GM10266 (cell line): ENCODE measurements at regions not wholly inside any gene's neighbourhood (a gene's known extent, or its start where the extent isn't known, plus 50 kb on each side); places are given as distances from the start of the nearest gene placed in this dataset.

Source experiments
- DNase-seq: peaks from one replicate; pipeline ENCODE4 v3.0.0; 2012; ENCODE audit errors: extremely low spot score
- CTCF ChIP-seq: IDR thresholded peaks from 2 replicates; pipeline ENCODE4 v1.5.1; 2012; ENCODE audit warnings: mild to moderate bottlenecking, low read depth; ENCODE audit not compliant: control insufficient read depth, insufficient read depth; ENCODE audit errors: missing control alignments

GRCh38 chr20:52806918-52807317 lies 165.2 kb upstream of the TSHZ2 start:
- DNase-seq, result no peak
- no peak for TF ChIP-seq CTCF

- no peak for TF ChIP-seq CTCF
- DNase-seq, result no peak
These were observed 166.3 kb upstream of the TSHZ2 start for GRCh38 chr20:52805843-52806242.

- no peak for DNase-seq
These were observed 166.9 kb upstream of the TSHZ2 start for GRCh38 chr20:52805296-52805571.

GRCh38 chr20:52804497-52805295 lies 167.5 kb upstream of the TSHZ2 start:
- DNase-seq, result no peak

More at GRCh38 chr20:52805296-52805571, 166.9 kb upstream of the TSHZ2 start:
- TF ChIP-seq CTCF, result no peak

GRCh38 chr20:52801628-52802006 lies 170.5 kb upstream of the TSHZ2 start:
- TF ChIP-seq CTCF, result no peak
- no peak for DNase-seq

More at GRCh38 chr20:52804497-52805295, 167.5 kb upstream of the TSHZ2 start:
- TF ChIP-seq CTCF, result no peak

- DNase-seq, result no peak
These were observed 171.2 kb upstream of the TSHZ2 start for GRCh38 chr20:52800734-52801627.

More at GRCh38 chr20:52800734-52801627, 171.2 kb upstream of the TSHZ2 start:
- TF ChIP-seq CTCF, result no peak
